ENCODE measurements at regions not wholly inside any gene's neighbourhood (a gene's known extent, or its start where the extent isn't known, plus 50 kb on each side); places are given as distances from the start of the nearest gene placed in this dataset.
"Not testable (repeated sequence)": the region's sequence is repeated elsewhere in the genome, so short reads cannot be mapped to it uniquely, and the experiment has no call there.

DNA sequence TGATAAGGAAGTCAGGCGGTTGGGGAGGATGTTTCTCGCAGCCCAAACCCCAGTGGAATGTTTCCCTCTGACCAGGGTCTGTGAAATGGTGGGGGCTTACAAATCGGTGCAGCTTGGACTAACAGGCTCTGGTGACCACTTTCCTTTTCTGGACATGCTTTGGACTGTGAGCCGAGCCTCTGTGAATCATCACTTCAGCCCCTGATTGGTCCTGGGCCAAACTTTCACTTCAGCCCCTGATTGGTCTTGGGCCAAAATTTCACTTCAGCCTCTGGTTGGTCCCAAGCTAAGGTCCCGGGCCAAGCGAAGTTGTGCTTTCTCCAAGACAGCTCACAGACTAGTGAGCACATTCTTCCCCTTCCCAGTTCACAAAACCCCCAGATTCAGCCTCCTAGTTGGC is 223.7 kb upstream of the ANKRD20A1 start:
- in situ Hi-C loops (cut with HindIII; ENCODE audit: low pct_unique_long_range_greater_than_20kb, low sequenced_read_pairs); DNase-seq (ENCODE audit: low read depth): not testable (repeated sequence)

DNA sequence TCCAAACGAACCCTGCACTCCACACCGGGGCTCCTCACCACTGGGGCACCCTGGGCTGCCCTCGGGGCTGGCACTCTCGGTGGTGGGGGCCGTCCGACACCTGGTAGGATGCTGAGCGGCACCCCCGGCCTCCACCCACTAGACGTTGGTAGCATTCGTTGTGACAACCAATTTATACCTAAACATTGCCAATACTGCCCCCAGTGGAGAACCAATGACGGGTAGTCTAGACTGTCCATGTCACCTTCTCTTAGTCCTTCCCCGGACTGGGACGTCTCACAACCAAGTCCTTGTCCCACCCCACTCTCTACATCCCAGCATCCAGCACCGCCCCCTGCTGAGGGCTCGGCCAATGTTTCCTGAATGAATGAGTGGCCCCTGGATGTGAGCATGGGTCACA is 246.8 kb upstream of the ANKRD20A1 start:
- DNase-seq (ENCODE audit: low read depth); in situ Hi-C loops (cut with HindIII; ENCODE audit: low pct_unique_long_range_greater_than_20kb, low sequenced_read_pairs): not testable (repeated sequence)

DNA sequence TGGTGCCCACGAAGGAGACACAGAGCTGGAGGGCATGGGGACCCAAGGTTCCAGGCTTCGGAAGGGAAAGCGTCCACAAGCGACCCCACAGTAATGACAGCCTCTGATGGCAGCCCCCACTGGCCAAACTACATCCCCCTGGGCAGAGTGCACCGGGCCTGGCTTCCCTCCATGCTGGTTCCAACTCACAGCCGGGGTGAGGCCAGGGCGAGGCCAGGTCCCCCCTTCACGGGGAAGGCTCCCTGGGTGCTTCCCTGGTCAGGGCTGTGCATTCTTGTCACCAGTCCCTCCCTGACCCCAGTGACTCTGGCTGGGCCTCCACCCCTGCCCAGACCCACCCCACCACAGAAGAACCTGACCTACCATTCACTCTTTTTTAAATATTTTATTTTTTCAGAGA is 248.9 kb upstream of the ANKRD20A1 start:
- in situ Hi-C loops (cut with HindIII; ENCODE audit: low pct_unique_long_range_greater_than_20kb, low sequenced_read_pairs); DNase-seq (ENCODE audit: low read depth): not testable (repeated sequence)

DNA sequence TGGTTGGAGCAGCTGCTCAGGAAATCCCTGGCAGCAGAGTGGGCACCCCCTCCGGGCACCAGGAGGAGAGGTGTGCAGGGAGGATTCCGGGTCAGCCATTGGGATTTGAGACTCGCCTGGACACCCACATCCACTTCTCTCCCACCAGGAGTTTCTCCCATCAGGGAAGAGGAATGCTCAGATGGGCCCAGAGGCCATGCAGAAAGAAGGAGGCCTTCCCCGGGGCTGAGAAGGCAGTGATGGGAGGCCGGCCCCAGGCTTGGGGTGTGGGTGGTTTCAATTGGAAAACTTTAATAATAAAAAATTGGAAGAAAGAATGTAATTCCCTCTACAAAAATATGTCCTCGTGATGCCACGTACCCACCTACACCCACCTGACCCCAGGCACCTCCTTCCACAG is 249.3 kb upstream of the ANKRD20A1 start:
- in situ Hi-C loops (cut with HindIII; ENCODE audit: low pct_unique_long_range_greater_than_20kb, low sequenced_read_pairs); DNase-seq (ENCODE audit: low read depth): not testable (repeated sequence)

DNA sequence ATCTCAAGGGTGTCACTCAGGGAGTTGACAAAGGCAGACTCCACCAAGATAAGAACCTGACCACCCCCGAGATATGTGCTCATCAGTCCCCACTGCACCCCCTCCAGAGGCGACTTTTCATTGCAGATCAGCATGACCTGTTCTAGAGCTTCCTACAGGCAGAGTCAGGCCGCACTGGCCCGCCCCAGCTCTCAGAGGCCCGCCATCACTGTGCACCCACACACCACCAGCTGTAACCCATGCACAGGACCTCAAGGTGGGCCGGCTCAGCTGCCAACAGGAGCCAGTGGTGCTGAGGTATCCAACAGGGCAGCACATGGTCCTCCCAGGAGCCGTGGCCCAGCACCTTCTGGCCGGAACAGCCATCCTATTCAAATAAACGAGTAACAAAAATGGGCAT is 253.6 kb upstream of the ANKRD20A1 start:
- in situ Hi-C loops (cut with HindIII; ENCODE audit: low pct_unique_long_range_greater_than_20kb, low sequenced_read_pairs) = not testable (repeated sequence)

DNA sequence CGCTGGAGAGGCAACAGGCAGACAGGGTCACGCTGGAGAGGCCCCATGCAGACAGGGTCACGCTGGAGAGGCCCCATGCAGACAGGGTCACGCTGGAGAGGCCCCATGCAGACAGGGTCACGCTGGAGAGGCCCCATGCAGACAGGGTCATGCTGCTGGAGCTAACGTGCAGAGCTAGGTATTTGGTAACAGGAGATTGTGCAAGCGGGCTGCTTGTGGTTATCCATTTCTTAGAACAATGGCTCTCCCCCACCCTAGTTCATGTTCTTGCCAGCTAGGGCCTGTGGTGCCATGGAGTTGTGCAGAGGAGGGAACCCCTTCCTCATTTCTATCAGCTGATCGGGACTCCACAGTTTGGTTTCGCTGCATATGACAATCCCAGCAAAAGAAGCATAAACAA is 255.1 kb upstream of the ANKRD20A1 start:
- DNase-seq (ENCODE audit: low read depth); in situ Hi-C loops (cut with HindIII; ENCODE audit: low pct_unique_long_range_greater_than_20kb, low sequenced_read_pairs): not testable (repeated sequence)

More for the DNA sequence above, 253.6 kb upstream of the ANKRD20A1 start:
- DNase-seq (ENCODE audit: low read depth) = not testable (repeated sequence)

DNA sequence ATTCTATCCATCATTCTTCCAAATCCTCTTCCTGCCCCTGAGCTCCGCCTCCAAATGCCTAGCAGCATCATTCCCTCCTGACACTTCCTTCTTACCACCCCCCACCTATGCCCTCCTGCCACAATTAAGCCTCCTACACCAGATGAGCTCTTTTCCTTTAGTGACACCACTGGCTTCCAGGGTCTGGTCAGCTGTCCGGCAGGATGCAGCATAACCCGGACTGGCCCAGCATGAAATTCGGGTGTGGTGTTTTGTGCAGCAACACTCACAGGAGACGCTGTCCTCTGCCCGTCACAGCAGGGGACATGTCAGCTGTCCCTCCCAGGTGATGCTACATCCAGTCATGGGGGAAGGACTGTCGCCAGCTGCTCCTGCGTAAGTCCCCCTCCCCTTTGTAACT is 266.3 kb upstream of the ANKRD20A1 start:
- in situ Hi-C loops (cut with HindIII; ENCODE audit: low pct_unique_long_range_greater_than_20kb, low sequenced_read_pairs); DNase-seq (ENCODE audit: low read depth): not testable (repeated sequence)

DNA sequence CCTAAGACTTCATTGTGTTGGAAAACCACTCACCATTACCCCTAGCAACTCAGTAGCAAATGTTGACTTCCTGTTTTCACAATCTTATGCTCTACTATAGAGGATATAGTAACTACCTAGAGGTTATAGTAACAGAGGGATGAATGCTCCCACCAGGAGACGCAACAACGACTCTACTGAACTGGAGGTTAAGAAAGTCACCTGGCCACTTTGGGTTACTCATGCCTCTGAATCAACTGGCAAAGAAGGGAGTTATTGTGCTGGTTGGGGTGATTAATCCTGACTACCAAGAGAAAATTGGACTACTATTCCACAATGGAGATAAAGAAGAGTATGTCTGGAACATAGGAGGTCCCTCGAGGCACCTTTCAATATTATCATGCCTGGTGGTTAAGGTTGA is 302.9 kb upstream of the ANKRD20A1 start:
- DNase-seq (ENCODE audit: low read depth); in situ Hi-C loops (cut with HindIII; ENCODE audit: low pct_unique_long_range_greater_than_20kb, low sequenced_read_pairs): not testable (repeated sequence)

DNA sequence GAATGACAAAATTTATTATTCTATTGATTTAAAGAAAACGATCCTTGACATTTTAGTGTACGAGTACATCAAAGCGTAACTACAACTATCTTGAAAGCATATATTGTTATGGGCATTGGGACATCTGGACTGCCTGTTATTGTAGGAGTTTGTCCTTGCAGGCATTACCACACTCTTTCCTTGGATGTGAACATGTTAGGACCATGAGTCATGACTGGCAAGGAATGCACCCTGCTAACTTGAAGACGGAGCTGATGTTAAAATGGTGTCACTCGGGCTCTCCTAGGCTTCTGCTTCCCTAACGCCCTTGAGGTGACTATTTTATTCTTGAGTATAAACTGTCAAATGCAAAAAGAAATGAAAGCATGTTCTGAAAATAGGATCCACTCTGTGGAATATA is 308.7 kb upstream of the ANKRD20A1 start:
- DNase-seq (ENCODE audit: low read depth); in situ Hi-C loops (cut with HindIII; ENCODE audit: low pct_unique_long_range_greater_than_20kb, low sequenced_read_pairs): not testable (repeated sequence)

DNA sequence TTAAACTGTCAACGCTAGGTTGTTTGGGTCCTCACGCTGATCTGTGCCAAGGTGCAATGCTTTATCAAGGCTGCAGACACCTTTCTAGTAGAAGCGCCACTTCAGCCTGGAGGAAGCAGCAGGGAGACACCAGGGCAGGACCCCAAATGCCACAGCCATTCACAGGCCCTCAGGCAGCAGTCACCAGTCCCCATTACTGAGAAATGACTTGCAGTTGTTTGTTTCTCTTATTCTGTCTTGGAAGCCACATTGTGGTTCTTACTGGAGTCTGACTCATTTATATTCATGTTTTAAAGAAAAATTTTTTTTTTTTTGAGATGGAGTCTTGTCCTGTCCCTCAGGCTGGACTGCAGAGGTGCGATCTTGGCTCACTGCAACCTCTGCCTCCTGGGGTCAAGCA is 328.9 kb upstream of the ANKRD20A1 start:
- in situ Hi-C loops (cut with HindIII; ENCODE audit: low pct_unique_long_range_greater_than_20kb, low sequenced_read_pairs); DNase-seq (ENCODE audit: low read depth): not testable (repeated sequence)

DNA sequence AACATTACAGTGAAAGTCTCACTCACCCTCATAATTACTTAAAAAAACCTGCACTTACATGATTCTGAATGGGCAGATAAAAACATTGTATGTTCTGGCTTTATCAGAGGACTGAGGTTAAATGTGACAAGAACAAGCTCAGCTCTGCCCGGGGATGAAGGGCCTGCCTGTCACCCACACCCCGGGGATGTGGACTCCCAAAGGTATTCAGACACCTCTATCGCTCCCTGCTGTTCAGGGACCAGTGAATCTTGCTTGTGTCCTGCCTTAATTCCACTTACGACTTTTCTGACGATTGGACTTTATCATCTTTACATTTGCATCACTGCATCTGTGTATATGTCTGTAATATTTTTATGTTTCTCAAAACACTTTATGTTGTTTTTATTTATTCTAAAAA is 341.8 kb upstream of the ANKRD20A1 start:
- in situ Hi-C loops (cut with HindIII; ENCODE audit: low pct_unique_long_range_greater_than_20kb, low sequenced_read_pairs); DNase-seq (ENCODE audit: low read depth): not testable (repeated sequence)

DNA sequence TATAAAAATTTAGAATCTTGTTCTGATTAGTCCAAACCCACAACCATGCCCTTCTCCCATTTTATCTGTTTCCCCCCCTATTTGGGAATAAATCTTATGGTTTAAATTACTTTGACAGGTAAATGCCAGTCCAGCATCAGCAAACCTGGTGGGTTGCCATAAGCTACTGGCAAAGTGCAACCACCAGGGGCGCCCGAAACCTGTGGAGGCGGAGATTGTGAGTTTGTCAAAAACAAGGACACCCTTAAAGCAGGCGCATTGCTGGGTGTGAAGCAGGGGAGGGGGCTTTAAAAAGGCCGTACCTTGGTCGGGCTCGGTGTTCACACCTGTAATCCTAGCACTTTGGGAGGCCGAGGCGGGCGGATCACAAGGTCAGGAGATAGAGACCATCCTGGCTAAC is 344.1 kb upstream of the ANKRD20A1 start:
- DNase-seq (ENCODE audit: low read depth); in situ Hi-C loops (cut with HindIII; ENCODE audit: low pct_unique_long_range_greater_than_20kb, low sequenced_read_pairs): not testable (repeated sequence)

DNA sequence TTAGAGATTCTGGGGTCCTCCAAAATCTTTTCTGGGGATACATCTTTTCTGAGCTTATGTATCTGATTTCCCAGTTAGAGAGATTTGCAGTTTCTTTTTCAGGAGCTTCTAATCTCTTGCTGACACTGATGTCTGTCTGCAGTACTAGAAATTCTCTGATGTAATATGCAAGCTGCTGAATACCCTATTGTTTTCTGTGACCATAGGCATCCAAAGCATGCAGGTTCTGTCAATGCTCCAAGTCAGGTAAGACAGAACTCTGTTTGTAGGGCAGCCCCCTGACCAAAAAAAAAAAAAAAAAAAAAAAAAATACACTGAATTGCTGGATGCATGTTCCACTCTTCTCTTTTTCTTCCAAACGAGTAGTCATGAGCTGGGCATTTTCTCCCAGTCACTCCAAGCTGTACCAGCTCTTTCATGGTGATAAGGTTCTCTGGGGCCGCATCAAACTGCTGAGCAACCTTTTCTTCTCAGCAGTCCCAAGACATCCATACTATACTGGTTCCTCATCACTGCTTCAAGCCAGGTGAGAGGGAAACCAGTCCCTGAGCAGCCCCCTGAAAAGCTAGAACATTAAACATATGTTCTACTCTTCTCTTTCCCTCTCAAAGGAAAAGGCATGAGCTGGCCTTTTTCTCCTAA is 354.9 kb upstream of the ANKRD20A1 start:
- in situ Hi-C loops (cut with HindIII; ENCODE audit: low pct_unique_long_range_greater_than_20kb, low sequenced_read_pairs); DNase-seq (ENCODE audit: low read depth): not testable (repeated sequence)

DNA sequence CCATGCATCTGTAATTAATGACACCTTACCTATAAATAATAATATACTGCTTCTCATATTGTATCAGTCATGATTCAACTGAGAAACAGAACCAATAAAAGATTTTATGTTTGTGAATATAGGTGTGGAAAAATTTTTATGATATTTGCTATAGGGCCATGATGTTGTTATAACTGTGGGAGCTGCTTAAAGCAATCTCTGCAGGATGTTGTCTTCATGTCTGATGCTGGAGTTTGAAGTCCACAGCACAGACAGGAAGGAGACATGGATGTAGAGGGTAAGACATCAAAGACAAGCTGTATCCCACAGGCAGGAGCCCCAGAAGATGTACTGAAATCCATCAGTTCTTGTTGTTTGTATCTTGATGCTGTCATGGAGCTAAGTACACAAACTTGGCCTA is 366.7 kb upstream of the ANKRD20A1 start:
- in situ Hi-C loops (cut with HindIII; ENCODE audit: low pct_unique_long_range_greater_than_20kb, low sequenced_read_pairs); DNase-seq (ENCODE audit: low read depth): not testable (repeated sequence)

DNA sequence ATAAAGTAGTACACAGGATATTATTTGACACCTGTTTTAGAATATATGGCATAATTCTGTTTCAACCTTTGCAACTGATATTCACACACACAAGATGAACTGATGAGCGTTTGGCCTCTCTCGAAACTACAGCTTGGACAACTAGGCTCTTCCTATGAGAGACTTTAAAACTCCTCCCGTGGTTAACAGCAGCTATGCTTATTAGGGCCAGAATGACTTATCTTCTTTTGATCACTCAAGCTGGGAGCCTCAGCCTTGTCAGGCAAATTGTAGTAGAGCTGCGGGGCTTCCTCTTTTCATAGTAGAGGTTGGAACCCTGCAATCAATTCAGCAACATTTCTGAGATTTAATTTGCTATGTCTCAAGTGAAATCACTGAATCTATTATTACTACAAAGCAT is 381.3 kb upstream of the ANKRD20A1 start:
- in situ Hi-C loops (cut with HindIII; ENCODE audit: low pct_unique_long_range_greater_than_20kb, low sequenced_read_pairs); DNase-seq (ENCODE audit: low read depth): not testable (repeated sequence)

DNA sequence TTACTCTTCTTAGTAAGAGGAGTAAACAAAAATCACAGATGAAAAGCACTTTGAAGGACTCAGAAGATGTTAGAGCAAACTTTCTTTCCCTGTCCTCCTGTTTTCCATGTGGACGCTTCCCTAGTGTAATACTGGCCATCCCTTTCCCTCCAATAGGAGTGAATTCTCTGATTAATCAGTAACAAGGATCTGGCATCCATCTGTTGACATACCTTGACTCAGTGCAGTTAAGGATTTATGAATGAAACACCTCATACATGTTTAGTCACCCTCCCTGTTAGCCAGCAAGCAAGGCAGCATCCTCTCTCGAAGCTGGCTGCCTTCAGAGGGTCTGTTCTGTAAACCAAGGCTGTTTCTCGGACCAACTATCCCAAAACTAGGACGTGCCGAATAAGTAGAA is 388.0 kb upstream of the ANKRD20A1 start:
- DNase-seq (ENCODE audit: low read depth); in situ Hi-C loops (cut with HindIII; ENCODE audit: low pct_unique_long_range_greater_than_20kb, low sequenced_read_pairs): not testable (repeated sequence)

DNA sequence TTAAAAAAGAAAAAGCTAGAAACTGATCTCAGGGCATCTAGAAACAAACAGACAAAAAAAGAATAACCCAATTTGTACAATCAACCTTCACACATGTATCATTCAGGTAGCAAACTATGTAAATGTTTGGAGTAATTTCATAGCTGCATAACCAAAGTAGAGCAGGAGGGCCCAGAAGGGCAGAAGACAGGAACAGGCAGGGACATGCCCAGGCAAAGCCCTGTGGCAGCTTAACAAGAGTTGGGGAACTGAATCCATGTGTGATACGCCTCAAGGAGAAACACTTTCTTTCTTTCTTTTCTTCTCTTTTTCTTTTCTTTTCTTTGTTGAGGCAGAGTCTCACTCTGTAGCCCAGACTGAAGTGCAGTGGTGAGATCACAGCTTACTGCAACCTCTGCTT is 390.4 kb upstream of the ANKRD20A1 start:
- in situ Hi-C loops (cut with HindIII; ENCODE audit: low pct_unique_long_range_greater_than_20kb, low sequenced_read_pairs); DNase-seq (ENCODE audit: low read depth): not testable (repeated sequence)

DNA sequence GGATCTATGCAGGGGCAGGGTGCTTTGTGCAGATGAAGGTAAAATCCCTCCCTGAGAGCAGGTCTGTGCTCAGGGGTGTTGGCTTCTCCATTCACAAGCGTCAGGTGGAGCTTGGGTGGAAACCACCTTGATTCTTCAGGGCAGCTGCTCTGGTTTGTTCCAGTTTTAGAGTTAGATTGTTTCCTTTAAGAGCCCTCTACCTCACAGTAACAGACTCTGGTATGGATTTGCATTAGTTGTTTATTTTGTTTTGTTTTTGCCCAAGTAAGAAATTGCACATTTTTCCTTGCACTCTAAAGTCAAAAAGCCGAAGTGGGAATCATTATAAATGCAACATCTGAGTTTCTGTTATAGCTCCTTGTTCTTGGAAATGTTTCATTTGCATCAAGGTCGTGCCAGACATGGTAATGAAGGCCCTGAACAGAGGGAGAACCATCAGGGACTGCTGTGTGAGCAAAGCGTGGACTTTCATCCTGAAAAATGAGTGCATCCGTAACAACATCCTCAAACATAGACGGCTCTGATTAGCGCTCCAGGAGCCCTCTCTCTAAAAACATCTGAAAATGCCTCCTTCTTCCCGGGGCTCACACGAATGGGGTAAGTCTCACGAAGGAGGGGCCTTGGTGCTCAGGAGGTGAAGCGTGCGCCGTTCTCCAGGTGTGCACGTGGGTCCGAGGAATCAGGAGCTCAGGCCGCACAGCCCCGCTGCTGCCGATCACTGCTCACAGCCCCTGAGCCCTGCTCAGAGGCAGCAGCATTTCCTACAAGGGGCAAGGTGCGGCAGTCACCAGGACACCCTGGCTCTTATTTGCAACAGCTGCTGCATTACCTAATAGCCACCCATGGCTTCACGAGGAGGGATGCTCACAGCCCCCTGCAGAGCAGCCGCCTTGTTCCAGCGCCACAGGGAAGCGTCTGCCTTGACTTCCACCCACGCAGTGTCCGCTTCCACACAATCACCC is 396.7 kb upstream of the ANKRD20A1 start:
- in situ Hi-C loops (cut with HindIII; ENCODE audit: low pct_unique_long_range_greater_than_20kb, low sequenced_read_pairs); DNase-seq (ENCODE audit: low read depth): not testable (repeated sequence)

DNA sequence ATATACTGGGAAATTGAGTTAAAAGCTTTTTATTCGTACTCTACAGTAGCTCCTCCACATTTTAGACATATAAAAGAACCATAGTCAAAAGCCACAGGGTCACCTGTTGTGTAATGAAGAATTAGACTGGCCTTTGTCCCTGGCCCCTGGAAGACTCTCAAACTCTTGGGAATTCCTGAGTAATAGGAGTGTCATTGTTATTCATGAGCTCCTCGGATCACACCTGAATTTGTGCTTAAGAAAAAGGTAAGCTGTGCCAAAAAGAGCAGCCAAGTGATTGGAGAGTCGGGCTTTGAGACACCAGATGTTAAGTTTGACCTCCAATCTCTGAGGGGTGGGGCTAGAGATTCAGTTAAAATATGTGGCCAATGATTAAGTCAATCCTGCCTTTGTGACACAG is 405.8 kb upstream of the ANKRD20A1 start:
- DNase-seq (ENCODE audit: low read depth); in situ Hi-C loops (cut with HindIII; ENCODE audit: low pct_unique_long_range_greater_than_20kb, low sequenced_read_pairs): not testable (repeated sequence)

Data from Caki2 (cell line).